SKM-1 (cell line): ENCODE measurements at regions not wholly inside any gene's neighbourhood (a gene's known extent, or its start where the extent isn't known, plus 50 kb on each side); places are given as distances from the start of the nearest gene placed in this dataset.
A peak's percentile ranks its signal among the peaks of the same experiment; 100 is the strongest.
"Not testable (repeated sequence)": the region's sequence is repeated elsewhere in the genome, so short reads cannot be mapped to it uniquely, and the experiment has no call there.

Experiments used
- DNase-seq: peaks from one replicate; lab custom pipeline; 2025; ENCODE audit not compliant: unreplicated experiment; lab: John Stamatoyannopoulos, UW

GRCh38 chr2:83470928-83471327 lies 988.2 kb downstream of the SUCLG1 start:
- no peak for DNase-seq

- no peak for DNase-seq
These were observed 994.6 kb downstream of the SUCLG1 start for GRCh38 chr2:83464444-83464843.

- no peak for DNase-seq
These were observed 996.2 kb downstream of the SUCLG1 start for GRCh38 chr2:83462881-83463280.

GRCh38 chr2:83461135-83461534 lies 997.9 kb downstream of the SUCLG1 start:
- no peak for DNase-seq

- DNase-seq: no peak
These were observed 999.6 kb downstream of the SUCLG1 start for GRCh38 chr2:83459456-83459855.

GRCh38 chr2:83435989-83436388 lies 1023.1 kb downstream of the SUCLG1 start:
- DNase-seq: no peak

- DNase-seq: no peak
These were observed 1038.1 kb downstream of the SUCLG1 start for GRCh38 chr2:83420993-83421392.

GRCh38 chr2:83394134-83394904 lies 1064.8 kb downstream of the SUCLG1 start:
- no peak for DNase-seq

- no peak for DNase-seq
These were observed 1070.3 kb downstream of the SUCLG1 start for GRCh38 chr2:83388804-83389203.

GRCh38 chr2:83386549-83386948 lies 1072.5 kb downstream of the SUCLG1 start:
- no peak for DNase-seq

- DNase-seq: no peak
These were observed 1080.2 kb downstream of the SUCLG1 start for GRCh38 chr2:83378921-83379320.

GRCh38 chr2:83376731-83377130 lies 1082.3 kb downstream of the SUCLG1 start:
- no peak for DNase-seq

- no peak for DNase-seq
These were observed 1088.7 kb downstream of the SUCLG1 start for GRCh38 chr2:83370419-83370762.

- no peak for DNase-seq
These were observed 1089.3 kb downstream of the SUCLG1 start for GRCh38 chr2:83369601-83370418.

- DNase-seq: no peak
These were observed 1090.2 kb downstream of the SUCLG1 start for GRCh38 chr2:83368916-83369315.

GRCh38 chr2:83368461-83368860 lies 1090.6 kb downstream of the SUCLG1 start:
- no peak for DNase-seq

GRCh38 chr2:83365476-83365875 lies 1093.6 kb downstream of the SUCLG1 start:
- DNase-seq: no peak

GRCh38 chr2:83364264-83364663 lies 1094.8 kb downstream of the SUCLG1 start:
- DNase-seq: no peak

- not testable (repeated sequence) for DNase-seq
These were observed 1095.9 kb downstream of the SUCLG1 start for GRCh38 chr2:83363138-83363537.

- DNase-seq: no peak
These were observed 1099.7 kb downstream of the SUCLG1 start for GRCh38 chr2:83359336-83359735.

- DNase-seq: peak; percentile 25
These were observed 1116.2 kb downstream of the SUCLG1 start for GRCh38 chr2:83342860-83343329.

GRCh38 chr2:83340424-83340823 lies 1118.7 kb downstream of the SUCLG1 start:
- no peak for DNase-seq
